HG02798 (cell line): ENCODE measurements at regions not wholly inside any gene's neighbourhood (a gene's known extent, or its start where the extent isn't known, plus 50 kb on each side); places are given as distances from the start of the nearest gene placed in this dataset.

Source experiments
- ATAC-seq: cut with Tn5 transposase; IDR thresholded peaks from one replicate; pipeline ENCODE4 v1.9.1; 2021; ENCODE audit warnings: mild to moderate bottlenecking; ENCODE audit not compliant: unreplicated experiment, poor library complexity

DNA sequence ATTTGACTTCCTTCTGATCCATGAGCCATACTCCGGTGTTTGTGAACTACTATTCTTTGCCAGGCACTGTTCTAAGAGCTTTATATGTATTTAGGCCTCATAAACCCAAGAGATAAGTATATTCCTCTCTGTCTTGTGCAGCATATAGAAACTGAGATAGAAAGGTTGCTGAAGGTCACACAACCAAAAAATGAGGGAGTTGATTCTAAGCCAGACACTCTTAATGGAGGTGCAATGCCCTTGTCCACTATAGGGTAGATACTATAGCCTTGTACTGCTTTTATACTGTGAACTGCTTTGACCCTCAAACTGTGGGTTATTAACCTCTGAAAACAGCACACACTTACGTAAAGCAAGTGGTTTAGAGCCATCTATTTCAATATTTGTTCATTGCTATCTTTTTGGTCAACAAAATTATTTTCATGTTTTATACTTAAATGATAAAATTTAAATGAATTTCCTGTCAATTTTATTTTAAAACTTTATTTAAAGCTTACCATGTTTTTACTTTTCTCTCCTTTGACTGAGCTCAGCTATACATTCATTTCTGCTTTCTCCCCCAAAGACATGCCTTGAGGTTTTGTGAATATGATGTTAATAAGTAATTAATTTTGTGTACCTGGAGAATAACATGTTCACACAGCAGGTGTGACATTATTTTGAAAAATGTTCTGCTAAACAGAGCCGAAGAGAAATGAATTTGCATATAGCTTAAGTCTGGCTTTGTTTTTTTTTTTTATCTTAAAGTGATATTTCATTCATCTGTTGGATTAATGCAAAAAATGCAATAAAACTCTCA lies 687.3 kb downstream of the DNAJB9 start:
- no peak for ATAC-seq

DNA sequence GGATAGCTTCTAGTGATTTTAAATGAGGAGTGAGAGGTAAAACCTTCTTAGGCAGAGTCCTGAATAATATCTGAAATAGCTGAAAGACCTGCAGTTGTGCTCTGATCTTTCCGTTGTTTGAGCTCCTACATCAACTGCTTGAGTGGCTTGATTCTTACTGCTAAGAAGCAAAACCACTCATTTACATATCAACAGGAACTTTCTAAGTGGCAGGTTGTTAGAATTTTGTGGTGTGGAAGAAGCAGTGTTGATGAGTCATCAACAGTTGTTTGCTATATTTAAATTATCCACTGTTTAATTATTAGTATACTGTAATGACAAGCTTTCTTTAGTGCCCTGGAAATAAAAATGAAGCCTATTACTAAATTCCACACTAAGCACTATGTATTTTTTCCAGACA lies 689.5 kb downstream of the DNAJB9 start:
- ATAC-seq = peak; percentile 80

DNA sequence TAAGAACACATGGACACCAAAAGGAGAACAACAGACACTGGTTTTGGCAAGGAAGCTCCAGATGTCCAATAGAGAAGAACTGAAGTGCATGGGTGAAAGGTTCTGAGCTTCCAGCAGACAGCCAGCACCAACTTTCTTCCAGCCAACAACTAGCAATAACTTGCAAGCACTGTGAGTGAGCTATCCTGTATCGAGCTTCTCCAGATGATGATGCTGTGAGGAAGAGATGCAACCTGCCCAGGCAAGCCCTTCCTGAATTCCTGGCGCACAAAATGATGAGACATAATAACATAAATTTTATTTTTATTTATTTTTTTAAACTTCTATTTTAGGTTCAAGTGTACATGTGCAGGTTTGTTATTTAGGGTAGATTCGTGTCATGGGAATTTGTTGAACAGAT lies 692.1 kb downstream of the DNAJB9 start:
- no peak for ATAC-seq

DNA sequence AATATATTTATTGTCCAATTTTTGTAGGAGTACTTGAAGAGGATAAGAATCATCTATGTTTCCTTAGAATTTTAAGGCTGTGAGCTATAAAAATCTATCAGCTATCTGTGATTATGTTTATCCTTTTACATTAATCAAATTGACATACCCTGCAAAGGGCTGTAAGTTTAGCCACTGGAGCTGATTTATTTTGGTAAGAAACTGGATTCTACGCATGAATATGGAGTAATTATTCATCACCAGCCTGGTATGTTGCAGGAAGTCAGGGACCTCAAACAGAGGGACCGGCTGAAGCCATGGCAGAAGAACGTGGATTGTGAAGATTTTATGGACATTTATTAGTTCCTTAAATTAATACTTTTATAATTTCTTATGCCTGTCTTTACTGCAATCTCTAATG lies 696.9 kb downstream of the DNAJB9 start:
- no peak for ATAC-seq

DNA sequence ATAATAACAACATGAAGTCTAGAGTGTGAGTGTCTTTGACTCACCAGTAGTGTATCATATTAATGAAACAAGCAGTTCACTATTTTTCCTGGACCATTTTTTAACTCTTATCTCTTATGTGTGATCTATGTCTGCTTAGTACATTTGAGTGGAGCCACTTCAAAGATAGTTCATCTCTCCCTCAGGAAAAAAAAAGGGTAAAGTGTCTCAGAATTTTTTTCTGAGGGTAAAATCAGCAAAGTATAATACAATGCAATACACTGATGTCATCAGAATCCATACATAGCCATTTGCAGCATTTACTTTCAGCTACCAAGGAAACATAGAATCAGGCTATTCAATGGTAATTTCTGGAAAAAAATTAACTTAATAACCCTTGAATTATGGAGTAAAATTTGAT lies 706.7 kb downstream of the DNAJB9 start:
- no peak for ATAC-seq

- no peak for ATAC-seq
These were observed 713.1 kb downstream of the DNAJB9 start for GRCh38 chr7:109282726-109283125.

DNA sequence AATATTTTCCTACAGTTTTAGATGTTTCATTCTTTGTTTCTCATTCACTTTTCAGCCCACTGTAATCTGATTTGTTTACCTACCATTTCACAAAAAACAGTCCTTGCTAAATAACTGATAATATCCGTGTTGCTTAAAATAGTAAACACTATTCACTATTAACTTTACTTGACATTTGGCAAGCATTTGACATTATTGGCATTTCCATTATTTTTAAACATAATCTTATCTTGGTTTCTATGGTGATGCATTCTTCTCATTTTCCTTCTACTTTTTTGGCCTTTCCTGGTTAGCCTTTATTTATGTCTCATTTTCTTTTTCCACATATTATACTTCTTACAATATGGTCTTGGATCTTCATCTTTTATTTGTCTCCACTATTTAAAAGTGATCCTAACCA lies 715.3 kb downstream of the DNAJB9 start:
- no peak for ATAC-seq

- no peak for ATAC-seq
These were observed 725.5 kb downstream of the DNAJB9 start for GRCh38 chr7:109295158-109295557.

DNA sequence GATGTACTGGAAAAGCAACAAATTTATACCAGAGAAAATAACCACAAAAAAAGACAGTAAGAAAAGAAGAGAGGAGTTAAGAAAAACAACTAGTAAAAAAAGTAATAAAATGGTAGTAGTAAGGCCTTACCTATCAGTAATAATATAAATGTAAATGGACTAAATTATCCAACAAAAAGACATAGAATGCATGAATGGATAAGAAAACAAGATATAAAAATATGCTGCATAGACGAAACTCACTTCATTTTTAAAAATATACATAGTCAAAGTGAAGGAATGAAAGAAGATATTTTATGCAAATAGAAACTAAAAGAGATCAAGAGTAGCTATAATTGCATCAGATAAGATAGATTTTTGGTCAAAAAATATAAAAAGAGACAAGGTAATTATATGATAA lies 739.1 kb downstream of the DNAJB9 start:
- no peak for ATAC-seq

GRCh38 chr7:109309790-109310189 lies 740.1 kb downstream of the DNAJB9 start:
- no peak for ATAC-seq

GRCh38 chr7:109318136-109318535 lies 748.5 kb downstream of the DNAJB9 start:
- no peak for ATAC-seq

DNA sequence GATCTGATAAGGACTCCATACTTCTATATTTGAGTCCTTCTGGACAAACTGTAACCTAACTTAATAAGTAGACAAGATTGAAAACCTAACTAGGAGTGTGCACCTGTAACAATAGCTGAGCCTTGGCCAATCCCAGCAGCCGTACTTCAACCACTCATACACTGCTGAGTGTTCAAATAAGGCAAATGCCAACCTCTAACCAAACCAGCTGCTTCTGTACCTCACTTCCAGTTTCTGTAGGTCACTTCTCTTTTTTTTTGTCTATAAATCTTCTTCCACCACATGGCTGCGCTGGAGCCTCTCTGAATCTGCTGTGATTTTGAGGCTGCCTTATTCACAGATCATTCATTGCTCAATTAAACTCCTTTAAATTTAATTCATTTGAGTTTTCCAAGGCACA lies 753.2 kb downstream of the DNAJB9 start:
- no peak for ATAC-seq

GRCh38 chr7:109331423-109331822 lies 761.7 kb downstream of the DNAJB9 start:
- ATAC-seq = no peak

DNA sequence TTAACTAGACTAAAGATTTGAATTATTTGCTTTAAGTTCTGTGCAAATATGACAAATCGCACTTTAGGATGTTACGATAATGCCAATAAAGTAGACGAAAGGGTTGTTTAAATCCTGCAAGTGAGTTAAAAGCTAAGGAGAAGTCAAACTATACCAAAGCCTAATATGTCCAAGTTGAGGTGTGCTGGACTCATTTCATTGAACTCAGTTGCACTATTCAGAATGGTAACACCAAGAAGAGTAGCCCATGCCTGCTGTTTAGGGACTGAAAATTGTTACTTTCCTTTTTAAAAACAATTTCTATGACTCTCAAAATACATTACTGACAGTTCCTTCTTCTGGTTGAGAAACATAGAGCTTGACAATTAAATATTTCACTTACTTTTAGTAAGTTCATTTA lies 766.3 kb downstream of the DNAJB9 start:
- ATAC-seq = no peak

- no peak for ATAC-seq
These were observed 766.9 kb downstream of the DNAJB9 start for GRCh38 chr7:109336531-109336930.

DNA sequence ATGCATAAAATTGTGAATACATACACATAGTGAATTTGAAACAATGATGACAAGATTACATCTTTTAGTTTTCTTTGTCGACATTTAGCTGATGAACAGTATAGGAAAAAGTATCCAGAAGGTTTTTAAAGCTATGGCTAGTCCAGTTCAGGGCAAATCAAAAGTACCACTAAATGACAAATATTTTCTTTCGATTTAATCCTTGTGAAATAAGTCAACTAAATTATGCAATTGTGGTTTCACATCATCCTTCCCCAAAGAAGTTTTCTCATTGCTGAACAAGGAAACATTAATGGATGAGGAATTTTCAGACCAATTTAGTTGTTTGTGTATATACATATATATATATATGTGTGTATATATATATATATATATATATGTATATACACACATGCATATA lies 774.0 kb downstream of the DNAJB9 start:
- no peak for ATAC-seq

- no peak for ATAC-seq
These were observed 781.8 kb downstream of the DNAJB9 start for GRCh38 chr7:109351493-109351892.

DNA sequence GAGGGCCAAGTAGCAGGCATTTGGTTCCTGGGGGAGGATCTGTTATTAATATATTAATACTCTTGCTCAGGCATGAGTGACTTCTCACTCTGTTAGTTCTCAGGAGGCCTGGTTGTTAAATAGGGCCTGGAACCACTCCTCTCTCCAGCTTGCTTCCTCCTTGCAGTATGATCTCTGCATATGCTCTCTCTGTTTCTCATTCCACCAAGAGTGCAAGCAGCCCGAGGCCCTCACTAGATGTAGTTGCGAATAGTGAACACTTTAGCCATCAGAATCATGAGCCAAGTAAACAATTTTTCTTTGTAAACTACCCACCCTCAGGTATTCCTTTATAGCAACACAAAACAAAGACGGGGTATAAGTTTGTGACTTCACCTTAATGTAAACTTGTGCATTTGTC lies 784.3 kb downstream of the DNAJB9 start:
- ATAC-seq = no peak

DNA sequence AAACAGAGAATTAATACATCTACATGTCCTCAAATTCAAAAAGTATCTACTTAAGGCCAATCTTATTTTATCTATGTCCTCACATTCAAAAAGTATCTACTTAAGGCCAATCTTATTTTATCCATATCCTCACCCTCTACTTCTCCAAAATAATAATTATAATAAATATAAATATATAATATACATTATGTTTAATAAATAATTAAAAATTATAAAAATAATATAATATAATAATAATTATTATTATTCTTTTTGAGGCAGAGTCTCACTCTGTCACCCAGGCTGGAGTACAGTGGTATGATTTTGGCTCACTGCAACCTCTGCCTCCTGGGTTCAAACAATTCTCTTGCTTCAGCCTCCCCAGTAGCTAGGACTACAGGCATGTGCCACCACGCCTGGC lies 784.9 kb downstream of the DNAJB9 start:
- no peak for ATAC-seq

GRCh38 chr7:109375823-109376222 lies 806.1 kb downstream of the DNAJB9 start:
- ATAC-seq = no peak

GRCh38 chr7:109376576-109376975 lies 806.9 kb downstream of the DNAJB9 start:
- ATAC-seq = no peak

DNA sequence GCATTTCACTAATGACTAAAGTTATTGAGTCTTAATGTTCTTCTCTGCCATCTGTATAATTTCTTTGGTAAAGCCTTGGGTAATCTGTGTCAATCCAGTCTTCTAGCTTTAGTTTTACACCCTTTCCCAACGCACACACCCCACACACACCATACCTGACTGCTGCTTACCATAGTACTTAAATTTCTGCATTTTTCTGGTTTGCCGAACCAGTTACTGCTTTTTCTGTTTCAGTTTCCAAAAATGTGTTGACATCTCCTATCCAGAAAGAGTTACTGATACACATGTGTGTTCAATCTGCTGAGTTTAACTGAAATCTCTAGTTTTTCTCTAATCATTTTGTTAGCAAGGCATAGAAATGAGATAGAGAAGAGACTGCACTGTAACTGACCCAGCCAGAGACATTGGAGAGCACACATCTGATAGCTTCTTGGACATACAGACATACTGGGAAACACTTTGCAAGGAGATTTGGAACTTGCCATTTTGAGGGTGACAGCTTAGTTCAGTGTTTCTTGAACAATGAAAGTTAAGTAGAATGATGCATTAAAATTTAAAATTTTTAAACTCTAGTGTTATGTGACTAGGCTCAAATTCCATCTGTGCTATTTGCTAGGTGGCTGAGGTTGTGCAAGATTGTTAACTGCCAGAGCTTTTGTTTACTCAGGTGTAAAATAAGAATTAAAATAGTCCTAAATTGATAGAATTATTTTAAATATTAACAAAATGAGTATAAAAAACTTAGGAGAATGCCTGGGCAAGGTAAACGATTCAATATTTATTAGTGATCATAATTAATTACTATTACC lies 807.6 kb downstream of the DNAJB9 start:
- no peak for ATAC-seq
